ENCODE measurements at regions not wholly inside any gene's neighbourhood (a gene's known extent, or its start where the extent isn't known, plus 50 kb on each side); places are given as distances from the start of the nearest gene placed in this dataset.

- FAIRE-seq (no peak), DNase-seq (ENCODE audit: insufficient read length, low spot score) (no peak)
Measured at GRCh38 chr22:22154040-22154439, 90.5 kb upstream of the VPREB1 start.

GRCh38 chr22:22151308-22151707 lies 93.3 kb upstream of the VPREB1 start:
- FAIRE-seq: no peak
- DNase-seq (ENCODE audit: insufficient read length, low spot score): no peak

DNA sequence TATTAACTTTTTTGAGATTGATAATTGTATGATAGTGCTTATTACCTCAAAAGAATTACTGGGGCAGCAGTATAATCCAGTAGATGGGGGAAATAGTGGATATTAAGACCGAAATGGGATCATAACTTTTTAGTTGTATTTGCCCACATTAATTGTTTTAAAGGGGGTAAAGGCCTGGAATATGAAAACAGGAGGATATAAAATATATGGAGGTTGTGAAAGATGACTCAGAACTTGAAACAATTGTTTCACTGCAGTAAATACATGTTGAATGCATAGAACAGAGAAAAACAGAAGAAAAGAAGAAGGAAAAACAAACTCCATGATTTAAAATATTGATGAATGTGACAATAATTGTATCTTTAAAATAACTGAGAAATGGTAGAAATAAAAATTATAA lies 94.1 kb upstream of the VPREB1 start:
- FAIRE-seq: no peak
- DNase-seq (ENCODE audit: insufficient read length, low spot score): no peak

GRCh38 chr22:22148905-22149304 lies 95.7 kb upstream of the VPREB1 start:
- DNase-seq (ENCODE audit: insufficient read length, low spot score): no peak
- FAIRE-seq: no peak

DNA sequence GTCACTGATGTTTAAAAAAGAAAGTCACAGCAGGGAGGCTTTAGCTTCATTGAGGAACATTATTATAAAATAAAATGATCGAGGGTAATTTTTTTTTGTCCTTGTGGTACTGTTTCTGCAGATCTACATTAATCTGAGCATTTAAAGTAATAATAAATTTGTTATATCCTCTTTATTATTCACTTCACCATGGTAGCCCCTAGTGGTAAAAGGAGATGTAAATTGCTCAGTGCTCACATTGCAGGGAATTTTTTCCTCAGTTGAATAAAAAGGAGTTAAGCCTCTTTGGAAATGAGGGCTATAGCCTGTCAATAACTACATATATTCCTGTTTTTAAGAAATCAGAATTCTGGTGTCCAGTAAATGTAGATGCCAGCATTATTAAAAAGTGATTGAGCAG lies 99.7 kb upstream of the VPREB1 start:
- FAIRE-seq (no peak), DNase-seq (ENCODE audit: insufficient read length, low spot score) (no peak)

DNA sequence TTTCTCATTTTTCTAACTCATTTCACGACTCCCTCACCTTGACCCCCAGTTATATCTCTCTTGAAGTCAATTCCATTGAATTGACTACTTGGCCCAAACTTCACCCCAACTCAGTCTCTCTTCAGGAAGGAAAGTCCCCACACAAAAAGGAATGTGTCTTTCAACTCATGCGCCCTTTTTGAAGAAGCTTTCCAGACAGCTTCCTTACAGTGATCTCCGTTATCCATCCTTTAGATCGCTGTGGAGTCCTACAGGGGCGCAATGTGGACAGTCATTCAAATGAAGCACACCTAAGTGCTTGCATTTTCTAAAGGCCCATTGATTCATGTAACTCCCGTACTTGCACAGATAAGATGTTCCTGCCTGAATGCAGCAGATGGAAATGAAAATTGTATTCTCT lies 101.1 kb upstream of the VPREB1 start:
- DNase-seq (ENCODE audit: insufficient read length, low spot score) (no peak), FAIRE-seq (no peak)

DNA sequence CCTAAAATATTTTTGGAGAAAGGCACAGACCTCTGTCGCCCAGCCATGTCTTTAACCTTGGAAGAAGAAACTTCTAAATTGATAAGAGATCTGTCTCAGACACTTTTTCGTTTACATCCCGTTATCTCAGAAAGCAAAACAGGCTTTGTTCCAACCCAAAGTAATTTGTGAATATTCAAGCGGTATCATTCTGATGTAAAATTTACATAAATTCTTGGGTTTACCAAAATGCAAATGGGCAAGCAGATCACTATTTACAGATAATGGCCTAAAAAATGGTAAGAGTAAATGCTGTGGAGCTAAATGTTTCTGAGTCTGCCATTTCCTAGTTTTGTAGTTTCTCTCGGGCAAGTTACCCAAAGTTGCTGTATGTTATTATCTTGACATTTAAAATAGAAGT lies 101.9 kb upstream of the VPREB1 start:
- FAIRE-seq (no peak), DNase-seq (ENCODE audit: insufficient read length, low spot score) (no peak)

DNA sequence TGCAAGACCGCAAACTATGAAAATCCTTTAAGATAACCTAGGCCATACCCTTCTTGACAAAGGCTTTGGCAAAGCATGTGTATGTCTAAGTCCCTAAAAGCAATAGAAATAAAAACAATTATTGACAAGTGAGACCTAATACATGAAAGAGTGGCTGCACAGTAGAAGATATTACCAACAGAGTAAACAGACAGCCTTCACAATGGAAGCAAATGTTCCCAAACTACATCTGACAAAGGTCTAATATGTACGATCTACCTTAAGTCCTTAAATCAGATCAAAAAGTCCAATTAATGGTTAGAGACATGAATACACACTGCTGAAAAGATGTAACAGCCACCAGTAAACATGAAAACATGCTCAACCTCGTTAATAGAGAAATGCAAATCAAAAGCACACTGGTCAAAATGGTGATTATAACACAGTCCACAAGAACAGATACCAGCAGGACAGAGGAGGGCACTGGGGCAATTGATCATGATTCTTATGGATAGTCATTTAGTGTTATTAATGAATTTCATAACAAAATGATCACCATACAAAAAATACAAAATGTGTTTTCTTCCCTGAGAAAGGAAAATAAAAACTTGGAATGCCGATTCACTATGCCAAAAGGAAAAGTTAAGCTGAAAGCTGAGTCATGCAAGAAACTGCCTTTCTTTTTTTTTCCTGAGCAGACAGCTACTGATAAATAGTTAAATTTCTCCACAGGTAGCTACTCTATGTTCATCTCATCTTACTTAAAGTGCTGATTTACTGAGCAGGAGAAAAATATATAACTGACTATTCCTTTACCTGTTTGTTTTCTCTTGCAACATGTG lies 102.6 kb upstream of the VPREB1 start:
- no peak for FAIRE-seq

DNA sequence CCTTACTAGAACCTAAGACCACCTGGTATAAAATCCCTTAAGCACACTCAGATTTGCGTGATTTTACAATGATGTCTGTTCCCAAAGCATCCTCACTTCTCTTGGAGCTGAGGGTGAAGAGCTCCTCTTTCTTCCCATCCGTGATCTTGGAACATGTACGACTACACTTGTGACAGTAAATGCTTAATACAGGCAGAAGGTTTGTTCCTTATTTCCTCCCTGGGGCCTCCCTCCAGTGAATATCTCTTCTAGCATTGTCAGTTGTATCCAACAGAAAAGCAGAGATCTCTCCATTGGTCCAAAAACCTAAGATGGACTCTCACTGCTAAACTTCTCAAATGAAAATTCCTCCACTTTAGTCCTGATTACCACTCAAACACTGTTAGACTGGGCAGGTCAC lies 103.6 kb upstream of the VPREB1 start:
- FAIRE-seq: no peak
- DNase-seq (ENCODE audit: insufficient read length, low spot score): no peak

More for the DNA sequence above, 102.6 kb upstream of the VPREB1 start:
- DNase-seq (ENCODE audit: insufficient read length, low spot score): no peak

DNA sequence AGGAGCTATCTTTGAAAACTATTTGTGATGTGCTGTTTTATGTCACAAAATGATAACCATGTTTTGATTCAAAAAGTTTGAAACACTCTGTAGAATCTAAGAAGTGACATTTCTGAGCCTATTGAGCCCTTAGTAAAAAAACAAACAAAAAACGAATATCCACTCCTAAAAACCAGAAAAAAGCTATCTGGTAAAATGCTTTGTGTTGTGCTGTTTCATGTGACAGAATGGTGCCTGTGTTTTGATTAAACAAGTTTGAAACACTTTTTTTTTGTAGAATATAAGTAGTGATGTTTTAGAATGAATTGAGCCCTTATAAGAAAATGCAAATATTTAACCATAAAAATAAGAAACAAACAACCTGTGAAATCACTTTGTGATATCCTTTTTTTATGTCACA lies 105.2 kb upstream of the VPREB1 start:
- no peak for FAIRE-seq

GRCh38 chr22:22138915-22139314 lies 105.7 kb upstream of the VPREB1 start:
- FAIRE-seq: no peak
- no peak for DNase-seq (ENCODE audit: insufficient read length, low spot score)

More for the DNA sequence above, 105.2 kb upstream of the VPREB1 start:
- DNase-seq (ENCODE audit: insufficient read length, low spot score): no peak

GRCh38 chr22:22137891-22138290 lies 106.7 kb upstream of the VPREB1 start:
- DNase-seq (ENCODE audit: insufficient read length, low spot score) (no peak), FAIRE-seq (no peak)

DNA sequence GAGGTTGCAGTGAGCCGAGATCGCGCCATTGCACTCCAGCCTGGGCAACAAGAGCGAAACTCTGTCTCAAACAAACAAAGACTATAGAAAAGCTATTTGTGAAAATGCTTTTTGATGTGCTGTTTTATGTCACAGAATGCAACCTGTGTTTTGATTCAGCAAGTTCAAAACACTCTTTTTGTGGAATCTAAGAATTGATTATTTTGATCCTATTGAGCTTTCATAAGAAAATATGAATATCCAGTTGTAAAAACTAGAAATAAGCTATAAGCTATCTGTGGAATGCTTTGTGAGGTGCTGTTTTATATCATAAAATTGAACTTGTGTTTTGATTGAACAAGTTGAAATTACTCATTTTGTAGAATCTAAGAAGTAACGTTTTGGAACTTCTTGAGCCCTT lies 110.7 kb upstream of the VPREB1 start:
- DNase-seq (ENCODE audit: insufficient read length, low spot score) (no peak), FAIRE-seq (no peak)

DNA sequence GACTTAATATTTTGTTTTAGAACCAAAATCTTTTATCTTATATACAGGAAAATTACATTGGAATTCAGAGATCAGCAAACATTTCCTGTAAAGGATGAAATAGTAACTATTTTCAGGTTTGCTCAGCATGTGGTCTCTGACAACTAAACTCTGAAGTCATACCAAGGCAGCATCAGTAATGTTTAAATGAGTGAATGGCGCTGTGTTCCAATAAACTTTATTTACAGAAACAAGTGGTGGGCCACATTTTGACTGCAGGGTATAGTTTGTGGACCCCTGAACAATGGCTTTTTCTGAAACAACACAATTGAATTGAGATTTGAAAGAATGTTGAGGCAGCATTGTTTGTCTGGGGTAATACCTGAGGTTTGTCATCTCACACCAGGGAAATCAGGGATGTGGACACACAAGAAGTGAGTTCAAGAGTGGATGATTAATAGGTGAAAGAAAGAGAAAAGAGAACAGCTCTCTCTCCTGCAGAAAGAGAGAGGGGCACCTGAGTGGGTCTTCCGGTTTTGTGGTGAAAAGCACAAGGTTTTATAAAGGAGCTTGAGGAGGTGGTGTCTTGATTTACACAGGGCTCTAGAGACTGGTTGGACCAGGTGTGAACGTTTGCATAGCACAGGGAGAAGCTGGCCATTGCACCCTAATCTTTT lies 113.5 kb upstream of the VPREB1 start:
- DNase-seq (ENCODE audit: insufficient read length, low spot score) (no peak), FAIRE-seq (no peak)

DNA sequence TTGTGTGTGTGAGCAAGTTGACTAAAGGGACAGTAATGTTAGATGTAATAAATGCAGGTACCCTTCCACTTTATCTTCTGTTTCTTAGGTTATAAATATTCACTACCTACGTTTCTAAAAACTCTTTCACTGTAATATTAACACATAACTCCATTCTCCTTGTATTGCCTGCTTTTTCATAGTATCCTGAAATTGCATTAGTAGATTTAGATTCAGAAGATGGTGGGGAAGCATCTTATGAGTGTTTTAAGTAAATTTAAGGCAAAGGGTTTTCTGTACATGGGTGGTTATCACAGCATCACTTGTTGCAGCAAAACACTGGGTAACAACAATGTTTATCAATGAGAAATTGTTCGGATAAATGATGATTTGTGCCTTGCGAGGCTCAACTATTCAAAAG lies 115.2 kb upstream of the VPREB1 start:
- no peak for FAIRE-seq

DNA sequence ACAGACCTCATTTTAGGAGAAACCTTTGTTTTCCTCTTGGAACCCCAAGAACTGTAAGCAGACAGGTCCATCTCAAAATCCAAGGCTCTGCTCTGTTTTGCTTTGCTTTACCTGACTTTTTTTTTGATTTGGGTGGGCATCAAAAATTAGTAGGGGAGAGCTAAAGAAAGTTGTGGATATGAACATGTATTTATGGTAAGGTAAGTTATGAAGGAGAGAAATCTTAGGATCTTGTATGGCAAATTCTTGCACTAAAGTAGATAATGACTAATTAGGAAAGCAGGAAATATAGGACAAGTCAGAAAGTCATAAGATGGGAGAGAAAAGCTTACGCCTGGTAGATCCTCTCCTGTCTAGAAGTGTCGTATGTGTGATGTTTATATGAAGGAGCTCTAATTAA lies 116.1 kb upstream of the VPREB1 start:
- FAIRE-seq (no peak), DNase-seq (ENCODE audit: insufficient read length, low spot score) (no peak)

More for the DNA sequence above, 115.2 kb upstream of the VPREB1 start:
- no peak for DNase-seq (ENCODE audit: insufficient read length, low spot score)

DNA sequence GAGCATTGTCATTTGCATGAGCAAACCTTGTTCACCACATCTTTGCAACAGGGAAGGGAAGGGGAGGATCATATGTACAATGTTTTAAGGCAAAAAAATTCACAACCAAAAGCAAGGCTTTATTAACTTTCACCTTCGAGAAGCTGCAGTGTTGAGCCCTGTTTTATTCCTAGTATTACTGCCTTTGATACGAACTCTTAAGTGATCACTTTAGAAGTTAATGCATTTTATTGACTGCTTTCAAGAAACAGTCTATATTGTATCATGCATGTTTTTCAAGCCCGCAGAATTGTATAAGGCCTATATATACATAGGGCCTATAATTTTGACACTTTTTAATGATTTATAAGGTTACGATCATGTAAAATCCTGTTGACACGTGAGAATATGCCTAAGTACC lies 117.5 kb upstream of the VPREB1 start:
- DNase-seq (ENCODE audit: insufficient read length, low spot score): no peak
- FAIRE-seq: no peak

- DNase-seq (ENCODE audit: insufficient read length, low spot score) (no peak), FAIRE-seq (no peak)
Measured at GRCh38 chr22:22125579-22126468, 118.8 kb upstream of the VPREB1 start.

DNA sequence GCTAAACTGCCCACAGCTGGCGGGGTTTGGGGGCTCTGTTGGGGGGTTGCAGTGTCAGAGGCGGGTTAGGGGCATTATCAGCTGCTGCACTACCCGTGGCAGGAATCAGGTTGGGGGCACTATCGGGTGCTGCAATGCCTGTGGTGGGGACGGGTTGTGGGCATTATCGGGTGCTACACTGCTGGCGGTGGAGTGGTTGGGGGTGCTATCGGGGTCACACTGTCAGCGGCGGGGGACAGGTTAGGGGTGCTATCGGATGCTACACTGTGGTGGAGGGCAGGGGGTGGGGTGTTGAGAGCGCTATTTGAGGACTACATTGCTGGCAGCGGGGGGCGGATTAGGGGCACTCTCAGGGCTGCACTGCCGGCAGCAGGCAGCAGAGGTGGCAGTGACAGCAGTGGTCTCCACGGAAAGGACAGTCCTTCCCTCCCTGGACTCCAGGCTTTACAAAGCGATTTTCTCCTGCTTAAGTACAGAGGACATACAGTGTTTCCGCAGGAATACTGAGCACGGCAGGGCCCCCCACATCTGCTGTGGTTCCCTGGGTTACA lies 119.5 kb upstream of the VPREB1 start:
- FAIRE-seq: no peak
- DNase-seq (ENCODE audit: insufficient read length, low spot score): no peak

GRCh38 chr22:22124374-22124773 lies 120.2 kb upstream of the VPREB1 start:
- DNase-seq (ENCODE audit: insufficient read length, low spot score) (no peak), FAIRE-seq (no peak)

DNA sequence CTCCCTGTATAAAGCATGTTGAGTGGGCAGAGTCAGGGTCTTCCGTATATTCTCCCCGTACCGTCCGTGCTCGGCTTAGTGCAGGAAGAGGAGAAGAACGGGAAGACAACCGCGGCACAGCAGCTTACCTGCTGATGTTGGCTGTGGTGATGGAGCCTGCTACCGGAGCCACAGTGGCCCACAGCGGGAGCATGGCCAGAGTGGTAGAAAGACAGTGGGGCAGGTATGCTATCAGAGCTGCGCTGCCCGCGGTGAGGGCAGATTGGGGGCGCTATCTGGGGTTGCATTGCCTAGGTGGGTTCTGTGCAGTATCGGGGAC lies 120.7 kb upstream of the VPREB1 start:
- DNase-seq (ENCODE audit: insufficient read length, low spot score) (no peak), FAIRE-seq (no peak)
